HK-2 (cell line): ENCODE measurements at regions not wholly inside any gene's neighbourhood (a gene's known extent, or its start where the extent isn't known, plus 50 kb on each side); places are given as distances from the start of the nearest gene placed in this dataset.
"Not testable (repeated sequence)": the region's sequence is repeated elsewhere in the genome, so short reads cannot be mapped to it uniquely, and the experiment has no call there.

Experiments used
- DNase-seq: peaks from one replicate; pipeline ENCODE4 v3.0.0-alpha.2; 2018; ENCODE audit not compliant: unreplicated experiment

DNA sequence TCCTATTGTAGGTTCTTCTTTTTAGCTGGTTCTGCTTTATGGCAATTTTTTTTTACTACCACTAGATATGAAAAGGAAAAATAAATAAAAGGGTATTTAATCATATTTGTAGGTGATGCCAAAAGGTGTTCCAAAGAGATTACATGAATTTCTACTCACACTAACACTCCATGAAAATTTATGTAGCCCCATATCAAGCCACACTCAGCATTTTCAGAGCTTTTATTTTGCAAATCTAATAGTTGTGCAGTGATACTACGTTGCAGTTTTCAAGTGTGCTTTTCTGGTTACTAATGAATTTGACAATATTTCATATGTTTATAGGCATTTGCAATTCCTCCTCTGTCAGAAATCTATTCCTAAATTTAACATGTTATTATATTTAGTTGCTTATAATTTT is 363.9 kb upstream of the TMEFF2 start:
- no peak for DNase-seq

DNA sequence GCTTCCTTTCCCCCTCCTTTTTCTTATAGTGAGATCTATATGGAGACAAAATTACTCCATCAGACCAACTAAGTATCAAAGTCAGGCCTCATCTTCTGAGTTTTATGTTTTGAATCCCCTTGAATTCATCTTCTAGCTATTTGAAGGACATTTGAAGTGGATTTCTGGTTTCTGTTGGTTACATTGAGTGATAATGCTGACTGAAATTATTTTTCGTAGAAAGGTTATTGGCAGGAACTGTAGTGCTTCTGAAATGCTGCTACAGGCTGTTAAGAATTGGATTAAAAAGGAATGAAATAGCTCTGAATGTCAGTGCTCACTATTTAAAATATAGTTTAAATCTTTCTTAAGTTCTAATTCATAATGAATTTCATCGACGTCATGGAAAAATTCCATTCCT is 361.0 kb upstream of the TMEFF2 start:
- no peak for DNase-seq

DNA sequence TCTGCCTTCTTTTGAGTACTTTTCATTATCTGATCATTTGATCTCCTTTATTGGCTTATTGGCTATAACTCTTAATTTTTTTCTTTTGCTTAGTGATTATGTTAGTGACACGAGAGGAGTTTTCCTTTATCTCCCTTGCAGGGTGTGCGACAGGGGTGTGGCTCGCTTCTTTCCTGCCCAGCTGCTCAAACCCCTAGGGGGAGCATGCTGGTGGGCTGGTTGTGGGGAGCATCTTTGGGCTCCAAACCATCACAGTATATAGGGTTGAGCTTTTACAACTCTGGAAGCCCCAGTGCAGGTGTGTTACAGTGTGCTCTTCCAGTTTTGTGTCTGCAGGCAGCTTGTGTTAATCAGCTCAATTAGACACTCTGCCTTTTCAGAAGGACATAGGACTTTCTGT is 357.0 kb upstream of the TMEFF2 start:
- DNase-seq, result no peak

DNA sequence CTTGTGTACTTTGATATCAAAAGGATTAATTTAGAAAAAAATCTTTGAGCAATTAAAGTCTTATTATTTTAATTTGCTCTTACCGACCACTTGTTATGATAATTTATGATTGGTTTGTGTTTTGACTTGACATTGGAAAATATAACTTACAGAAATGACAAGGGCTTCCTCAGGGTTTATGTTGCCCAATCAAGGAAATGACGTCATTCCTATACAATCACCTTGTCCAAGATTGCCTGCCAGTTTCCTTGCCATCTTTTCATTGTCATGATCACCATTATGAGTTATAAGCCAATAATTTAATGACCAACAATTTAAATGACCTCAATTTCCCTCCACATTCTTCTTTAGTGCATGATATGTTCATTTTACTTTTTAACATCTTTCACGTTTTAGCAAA is 351.8 kb upstream of the TMEFF2 start:
- no peak for DNase-seq

DNA sequence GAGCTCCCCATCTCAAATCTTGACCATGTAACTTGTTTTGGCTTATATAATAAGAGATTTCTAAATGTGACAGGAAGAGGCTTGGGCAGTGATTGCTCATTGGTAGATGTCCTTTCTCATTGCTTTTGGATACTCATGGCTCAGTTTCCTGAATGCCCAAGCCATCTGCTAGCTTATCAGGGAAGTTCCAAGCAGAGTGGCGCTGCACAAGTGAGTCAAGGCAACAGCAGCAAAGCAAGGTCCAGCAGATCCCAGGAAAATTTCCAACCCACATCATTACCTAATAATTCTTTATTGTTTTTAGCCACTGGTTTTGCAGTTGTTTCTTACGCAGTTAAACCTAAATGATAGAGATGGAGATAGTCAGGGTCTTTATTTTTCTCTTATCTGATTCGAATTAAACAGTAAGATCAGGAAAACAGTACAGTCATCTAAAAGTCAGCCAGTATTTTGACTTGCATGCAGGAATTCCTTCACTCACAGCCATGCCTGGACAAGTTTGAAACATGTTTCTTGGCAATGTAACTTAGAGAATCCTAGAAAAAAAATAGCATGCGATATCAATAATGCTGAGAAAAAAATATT is 349.7 kb upstream of the TMEFF2 start:
- no peak for DNase-seq

DNA sequence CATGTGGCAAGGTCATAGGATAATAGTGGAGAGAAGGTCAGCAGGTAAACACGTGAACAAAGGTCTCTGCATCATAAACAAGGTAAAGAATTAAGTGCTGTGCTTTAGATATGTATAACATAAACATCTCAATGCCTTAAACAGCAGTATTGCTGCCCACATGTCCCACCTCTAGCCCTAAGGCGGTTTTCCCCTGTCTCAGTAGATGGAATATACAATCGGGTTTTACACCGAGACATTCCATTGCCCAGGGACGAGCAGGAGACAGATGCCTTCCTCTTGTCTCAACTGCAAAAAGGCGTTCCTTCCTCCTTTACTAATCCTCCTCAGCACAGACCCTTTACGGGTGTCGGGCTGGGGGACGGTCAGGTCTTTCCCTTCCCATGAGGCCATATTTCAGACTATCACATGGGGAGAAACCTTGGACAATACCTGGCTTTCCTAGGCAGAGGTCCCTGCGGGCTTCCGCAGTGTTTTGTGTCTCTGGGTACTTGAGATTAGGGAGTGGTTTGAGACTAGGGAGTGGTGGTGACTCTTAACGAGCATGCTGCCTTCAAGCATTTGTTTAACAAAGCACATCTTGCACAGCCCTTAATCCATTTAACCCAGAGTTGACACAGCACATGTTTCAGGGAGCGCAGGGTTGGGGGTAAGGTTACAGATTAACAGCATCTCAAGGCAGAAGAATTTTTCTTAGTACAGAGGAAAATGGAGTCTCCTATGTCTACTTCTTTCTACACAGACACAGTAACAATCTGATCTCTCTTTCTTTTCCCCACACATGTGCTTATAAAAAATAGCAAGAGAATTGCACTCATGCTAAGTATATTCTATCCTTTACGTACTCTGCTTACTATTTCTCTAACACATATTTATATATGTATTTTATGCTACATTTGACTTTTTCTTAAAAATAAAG is 347.7 kb upstream of the TMEFF2 start:
- DNase-seq, result not testable (repeated sequence)

DNA sequence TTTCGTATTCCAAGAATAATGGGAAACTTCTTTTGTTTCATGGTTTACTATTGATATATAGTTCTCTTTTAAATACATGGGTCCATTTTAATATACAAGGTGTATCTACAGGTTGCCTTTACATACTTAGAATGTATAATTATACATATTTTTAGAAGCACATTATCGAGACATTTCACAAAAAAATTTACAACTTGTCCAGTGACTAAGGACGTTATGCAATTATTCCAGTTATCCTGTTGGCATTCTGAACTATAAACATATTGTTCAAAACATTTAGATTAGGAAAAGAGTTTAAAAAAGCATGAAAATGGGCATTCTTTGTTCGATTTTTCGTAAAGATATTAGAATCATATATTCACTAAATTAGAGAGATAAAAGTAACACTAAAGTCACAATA is 344.6 kb upstream of the TMEFF2 start:
- no peak for DNase-seq

DNA sequence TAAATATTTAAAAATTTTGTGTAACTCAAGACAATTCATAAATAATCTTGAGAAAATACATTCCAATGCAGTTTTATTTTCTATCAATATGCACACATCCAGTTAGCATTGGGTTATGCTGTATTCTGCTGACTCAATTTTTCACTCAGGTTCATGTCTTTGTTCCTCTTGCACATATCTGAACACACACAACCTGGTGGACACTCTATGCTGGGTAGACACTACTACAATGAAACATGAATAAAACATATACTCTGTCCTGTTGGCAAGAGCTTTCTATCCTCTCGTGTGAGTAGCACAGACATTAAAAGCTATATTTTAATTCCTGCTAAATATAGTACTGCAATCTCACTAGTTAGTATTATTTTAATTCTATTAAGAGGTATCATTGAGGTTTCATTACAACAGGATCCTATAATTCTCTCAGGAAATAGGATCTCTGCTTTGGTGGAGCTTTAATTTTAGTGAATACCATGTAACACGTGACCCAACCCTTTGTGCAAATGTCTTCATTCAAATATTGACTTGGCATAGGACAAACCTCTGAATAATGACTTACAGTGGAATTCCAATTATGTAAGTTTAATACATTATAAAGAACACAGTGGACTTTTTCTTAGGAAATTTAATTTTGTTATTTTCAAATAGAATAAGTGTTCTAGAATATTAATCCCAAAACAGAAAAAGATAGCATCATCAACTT is 342.3 kb upstream of the TMEFF2 start:
- no peak for DNase-seq

DNA sequence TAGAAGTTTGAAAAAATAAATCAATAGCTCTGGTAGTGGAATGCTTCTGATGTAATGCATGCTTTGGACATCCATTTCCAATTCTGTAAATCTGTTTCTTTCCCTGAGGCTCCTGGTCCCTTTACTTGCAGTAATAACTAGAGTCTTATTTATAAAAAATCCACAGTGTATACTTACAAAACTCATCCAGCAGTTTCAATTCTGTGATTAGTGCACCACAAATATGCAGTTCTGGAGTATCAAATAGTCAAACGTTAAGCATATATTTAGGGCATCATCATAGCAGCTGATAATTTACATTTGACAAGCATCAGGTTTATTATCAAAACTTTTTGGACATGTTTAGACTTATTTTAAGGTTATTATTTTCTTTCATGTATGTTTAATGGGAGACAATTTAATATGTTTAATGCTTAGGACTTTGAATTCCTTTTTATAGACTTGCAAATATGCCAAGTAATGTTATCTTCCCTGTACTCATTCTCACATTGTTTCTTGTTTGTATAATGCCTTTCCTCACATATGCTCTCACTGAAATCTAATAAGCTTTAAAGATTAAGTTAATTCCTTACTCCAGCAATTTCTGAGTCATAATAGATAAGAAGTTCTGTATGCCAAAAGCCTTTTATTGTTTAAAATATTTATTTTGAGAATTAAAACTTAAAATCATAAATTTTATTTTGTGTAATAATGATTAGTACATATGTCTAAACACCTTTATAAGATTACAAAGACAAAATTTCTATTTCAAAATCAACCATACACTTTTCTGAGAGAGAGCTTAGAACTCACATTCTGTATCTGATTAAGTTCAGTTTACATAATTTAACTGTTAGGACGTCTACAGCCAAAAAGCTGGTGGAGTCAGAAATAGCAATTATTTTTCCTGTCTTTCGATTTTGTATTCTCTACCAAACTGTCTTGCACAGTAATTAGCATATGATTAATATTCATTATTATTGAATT is 341.5 kb upstream of the TMEFF2 start:
- DNase-seq, result no peak

DNA sequence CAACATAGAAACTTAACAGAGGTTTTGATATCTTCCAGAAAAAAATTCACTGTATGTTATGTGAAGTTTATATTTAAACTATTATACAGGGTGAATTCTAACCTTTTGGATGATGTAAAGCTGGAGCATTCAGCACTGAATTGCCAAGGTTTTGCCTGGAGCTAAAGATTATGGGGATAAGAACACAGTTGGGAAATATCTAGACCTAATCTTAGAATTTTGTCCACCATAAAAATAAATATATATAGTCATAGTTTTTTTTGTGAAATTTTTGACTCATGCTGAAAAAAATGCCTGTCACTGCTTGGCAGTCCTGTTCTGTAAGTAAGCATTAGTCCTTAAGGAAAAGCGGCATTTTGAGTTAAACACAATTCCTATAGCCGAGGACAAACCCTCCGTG is 339.3 kb upstream of the TMEFF2 start:
- no peak for DNase-seq

DNA sequence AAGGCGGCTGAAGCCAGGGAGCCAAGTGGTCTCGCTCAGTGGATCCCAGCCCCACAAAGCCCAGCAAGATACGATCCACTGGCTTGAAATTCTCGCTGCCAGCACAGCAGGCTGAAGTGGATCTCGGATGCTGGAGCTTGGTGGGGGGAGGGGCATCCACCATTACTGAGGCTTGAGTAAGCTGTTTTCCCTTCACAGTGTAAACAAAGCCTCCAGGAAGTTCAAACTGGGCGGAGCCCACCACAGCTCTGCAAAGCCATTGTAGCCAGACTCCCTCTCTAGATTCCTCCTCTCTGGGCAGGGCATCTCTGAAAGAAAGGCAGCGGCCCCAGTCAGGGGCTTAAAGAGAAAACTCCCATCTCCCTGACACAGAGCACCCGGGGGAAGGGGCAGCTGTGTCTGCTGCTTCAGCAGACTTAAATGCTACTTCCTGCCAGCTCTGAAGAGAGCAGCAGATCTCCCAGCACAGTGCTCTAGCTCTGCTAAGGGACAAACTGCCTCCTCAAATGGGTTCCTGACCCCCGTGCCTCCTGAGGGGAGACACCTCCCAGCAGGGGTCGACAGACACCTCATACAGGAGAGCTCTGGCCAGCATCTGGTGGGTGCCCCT is 330.0 kb upstream of the TMEFF2 start:
- not testable (repeated sequence) for DNase-seq

DNA sequence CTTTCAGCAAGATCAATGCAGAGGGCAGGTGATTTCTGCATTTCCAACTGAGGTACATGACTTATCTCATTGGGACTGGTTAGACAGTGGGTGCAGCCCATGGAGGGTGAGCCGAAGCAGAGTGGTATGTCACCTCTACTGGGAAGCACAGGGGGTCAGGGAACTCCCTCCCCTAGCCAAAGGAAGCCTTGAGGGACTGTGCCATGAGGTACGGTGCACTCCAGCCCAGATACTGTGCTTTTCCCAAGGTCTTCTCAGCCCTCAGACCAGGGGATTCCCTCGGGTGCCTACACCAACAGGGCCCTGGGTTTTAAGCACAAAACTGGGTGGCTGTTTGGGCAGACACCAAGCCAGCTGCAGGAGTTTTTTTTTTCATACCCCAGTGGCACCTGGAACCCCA is 329.5 kb upstream of the TMEFF2 start:
- not testable (repeated sequence) for DNase-seq

DNA sequence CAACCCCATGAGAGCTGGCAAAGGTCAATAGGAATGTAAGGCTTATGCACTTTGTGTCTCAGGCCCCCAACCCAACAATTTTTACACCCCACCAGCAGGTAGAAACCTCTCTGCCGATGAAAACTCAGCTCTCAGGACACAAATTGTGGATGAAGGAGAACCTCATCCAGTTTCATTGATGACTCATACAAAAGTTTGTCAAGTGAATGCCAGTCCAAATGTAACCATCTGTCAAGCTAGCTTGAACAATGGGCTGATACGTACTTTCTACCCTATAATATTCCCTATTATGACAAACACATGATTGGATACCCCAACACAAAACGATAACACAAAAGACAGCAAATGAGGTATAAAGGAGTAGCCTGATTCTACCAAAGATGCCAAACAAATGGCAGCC is 321.2 kb upstream of the TMEFF2 start:
- no peak for DNase-seq

DNA sequence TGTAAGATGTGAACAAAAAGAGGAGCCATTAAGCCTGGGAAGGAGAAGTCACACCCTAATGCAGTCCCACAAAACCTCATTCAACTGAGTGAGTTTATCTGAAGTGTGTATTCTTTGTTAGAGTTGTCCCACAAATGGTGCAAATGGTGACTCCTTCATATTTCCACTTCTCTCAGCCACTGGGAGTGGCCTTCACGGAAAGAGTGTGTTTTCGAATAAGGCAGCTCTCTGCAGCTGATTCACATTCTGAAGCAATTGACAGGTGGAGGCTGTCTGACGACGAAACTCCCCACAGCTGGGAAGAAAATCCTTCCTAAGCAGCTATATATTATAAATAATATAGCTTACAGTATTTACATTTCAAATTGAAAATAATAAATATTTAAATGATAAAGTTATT is 318.8 kb upstream of the TMEFF2 start:
- no peak for DNase-seq

DNA sequence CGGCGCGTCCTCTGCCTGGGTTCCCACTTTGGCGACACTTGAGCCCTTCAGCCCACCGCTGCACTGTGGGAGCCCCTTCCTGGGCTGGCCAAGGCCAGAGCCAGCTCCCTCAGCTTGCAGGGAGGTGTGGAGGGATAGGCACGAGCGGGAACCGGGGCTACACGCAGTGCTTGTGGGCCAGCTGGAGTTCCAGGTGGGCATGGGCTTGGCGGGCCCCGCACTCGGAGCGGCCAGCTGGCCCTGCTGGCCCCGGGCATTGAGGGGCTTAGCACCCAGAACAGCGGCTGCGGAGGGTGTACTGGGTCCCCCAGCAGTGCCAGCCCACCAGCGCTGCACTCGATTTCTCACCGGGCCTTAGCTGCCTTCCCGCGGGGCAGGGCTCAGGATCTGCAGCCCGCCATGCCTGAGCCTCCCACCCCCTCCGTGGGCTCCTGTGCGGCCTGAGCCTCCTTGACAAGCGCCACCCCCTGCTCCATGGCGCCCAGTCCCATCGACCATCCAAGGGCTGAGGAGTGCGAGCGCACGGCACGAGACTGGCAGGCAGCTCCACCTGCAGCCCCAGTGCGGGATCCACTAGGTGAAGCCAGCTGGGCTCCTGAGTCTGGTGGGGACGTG is 313.2 kb upstream of the TMEFF2 start:
- not testable (repeated sequence) for DNase-seq

DNA sequence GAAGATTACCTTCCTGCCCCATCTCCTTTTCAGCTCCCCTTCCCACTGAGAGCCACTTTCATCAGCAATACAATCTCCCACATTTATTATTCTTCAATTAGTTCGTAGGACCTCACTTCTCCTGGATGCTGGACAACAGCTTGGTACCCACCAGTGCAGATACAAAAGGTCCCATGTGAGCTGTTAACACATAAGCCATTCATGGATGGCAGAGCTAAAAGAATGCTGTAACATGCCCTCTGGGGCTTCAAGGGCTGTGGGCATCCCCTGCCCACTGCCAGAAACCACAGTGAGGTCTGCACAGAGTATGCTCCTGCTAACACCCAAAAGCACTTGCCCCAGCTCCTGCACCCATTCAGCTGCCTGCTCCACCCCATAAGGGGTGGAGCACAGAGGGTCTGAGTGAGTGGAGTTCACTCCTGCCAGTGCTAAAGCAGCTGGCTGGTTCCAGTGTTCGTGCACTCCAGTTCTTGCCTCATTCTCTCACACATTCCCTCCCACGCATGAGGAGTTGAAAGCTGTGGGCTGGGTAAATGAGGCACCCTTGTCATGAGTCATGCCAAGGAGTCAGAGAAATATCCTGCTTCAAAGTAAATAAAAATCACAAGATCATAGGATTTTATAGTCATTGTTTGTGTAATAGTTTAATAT is 305.9 kb upstream of the TMEFF2 start:
- peak; percentile 70 for DNase-seq

DNA sequence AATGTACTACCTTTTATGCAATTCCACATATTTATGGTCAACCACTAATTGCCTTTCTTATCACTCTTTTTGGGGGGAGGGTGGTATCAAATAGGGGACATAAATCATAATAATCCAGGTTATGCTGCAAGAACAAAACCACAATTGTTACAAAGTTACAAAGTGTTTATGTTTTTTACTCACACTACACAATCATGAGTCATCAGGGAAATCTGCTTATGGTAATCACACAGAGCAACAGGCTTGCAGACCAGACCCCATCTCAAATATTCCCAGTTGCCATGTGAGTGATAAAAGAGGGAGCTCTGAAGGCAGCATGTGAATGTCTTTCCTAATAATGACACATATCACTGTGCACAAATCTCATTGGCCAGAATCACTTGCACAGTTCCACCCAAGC is 304.7 kb upstream of the TMEFF2 start:
- DNase-seq, result no peak

DNA sequence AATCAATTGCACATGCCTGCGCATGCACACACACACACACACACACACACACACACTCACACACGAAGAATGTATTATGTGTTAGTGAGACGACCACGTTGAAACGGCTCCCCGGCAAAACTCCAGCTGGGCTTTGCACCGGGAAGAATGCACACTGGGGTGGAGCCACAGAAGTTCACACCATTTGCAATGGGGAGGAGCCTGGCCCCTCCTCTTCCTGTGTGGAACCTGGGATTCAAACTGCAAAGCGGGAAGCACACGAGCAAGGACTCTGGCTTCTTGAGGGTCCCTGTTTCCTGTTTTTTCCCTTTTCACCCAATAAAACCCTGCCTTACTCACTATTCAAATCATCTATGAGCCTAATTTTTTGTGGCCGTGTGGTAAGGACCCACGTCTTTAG is 304.0 kb upstream of the TMEFF2 start:
- no peak for DNase-seq

DNA sequence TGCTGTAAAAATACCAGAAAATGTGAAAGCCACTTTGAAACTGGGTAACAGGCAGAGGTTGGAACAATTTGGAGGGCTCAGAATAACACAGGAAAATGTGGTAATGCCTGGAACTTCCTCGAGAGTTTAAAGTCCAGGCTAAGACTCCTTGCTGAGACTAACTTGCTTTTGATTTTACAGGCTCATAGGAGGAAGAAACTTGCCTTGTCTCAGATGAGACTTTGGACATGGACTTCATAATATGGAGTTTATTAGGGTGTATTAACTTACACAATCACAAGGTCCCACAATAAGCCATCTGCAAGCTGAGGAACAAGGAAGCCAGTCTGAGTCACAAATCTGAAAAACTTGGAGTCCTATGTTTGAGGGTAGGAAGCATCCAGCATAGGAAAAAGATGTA is 293.4 kb upstream of the TMEFF2 start:
- DNase-seq, result not testable (repeated sequence)

DNA sequence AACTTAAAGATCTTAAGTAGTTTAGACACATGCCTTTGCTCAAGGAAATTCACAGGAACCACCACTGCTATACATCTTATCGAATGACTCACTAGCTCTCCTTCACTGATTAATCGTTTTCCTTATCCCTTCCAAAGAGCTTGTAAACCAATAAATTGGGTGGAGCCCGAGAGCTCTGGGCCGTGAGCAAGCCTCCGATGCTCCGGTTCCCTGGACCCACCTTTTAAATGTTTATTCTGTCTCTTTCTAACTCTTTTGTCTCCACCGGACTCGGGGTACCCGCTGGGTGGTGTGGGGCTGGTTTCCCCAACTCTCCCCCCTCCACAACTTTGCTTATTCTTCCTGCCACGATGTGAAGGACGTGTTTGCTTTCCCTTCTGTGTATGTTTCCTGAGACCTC is 292.9 kb upstream of the TMEFF2 start:
- DNase-seq, result no peak
